T-helper 2 cell treated with Interferon-gamma antibody and Interleukin-4, amounts not matched to agents 100 ng/mL and 5 ng/mL, for 36 hours (primary cell): ENCODE measurements at regions not wholly inside any gene's neighbourhood (a gene's known extent, or its start where the extent isn't known, plus 50 kb on each side); places are given as distances from the start of the nearest gene placed in this dataset.

ENCODE experiments used
- intact Hi-C: fragments of 100-400 bp; cut with micrococcal nuclease; formaldehyde crosslinking; loops from one replicate; pipeline ENCODE4 v1.15.1; 2023

- intact Hi-C loops = no loop called here
Measured at GRCh38 chr1:212525479-212526110, 83.0 kb upstream of the ATF3 start.

DNA sequence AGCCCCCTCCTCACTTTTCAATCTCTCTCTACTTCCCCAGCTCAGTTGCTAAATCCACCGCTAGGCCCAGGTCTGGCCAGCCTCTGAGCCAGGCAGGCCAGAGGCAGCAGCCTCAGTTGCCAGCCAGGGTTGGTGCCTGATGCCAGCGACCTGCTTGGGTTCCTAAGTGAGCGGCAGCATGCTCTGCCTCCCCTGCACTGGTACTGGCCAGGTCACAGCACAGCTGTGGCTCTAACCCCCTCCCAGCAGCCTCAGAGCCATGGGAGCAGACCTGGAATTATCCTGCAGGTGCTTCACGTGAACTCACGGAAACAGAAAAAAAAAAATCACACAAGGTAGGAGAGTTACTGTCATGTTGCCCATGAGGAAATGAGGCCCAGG, 82.5 kb upstream of the ATF3 start:
- intact Hi-C loops = no loop called here

- intact Hi-C loops = no loop called here
Measured at GRCh38 chr1:212528501-212528900, 80.1 kb upstream of the ATF3 start.

GRCh38 chr1:212529211-212529741, 79.3 kb upstream of the ATF3 start:
- intact Hi-C loops = no loop called here

DNA sequence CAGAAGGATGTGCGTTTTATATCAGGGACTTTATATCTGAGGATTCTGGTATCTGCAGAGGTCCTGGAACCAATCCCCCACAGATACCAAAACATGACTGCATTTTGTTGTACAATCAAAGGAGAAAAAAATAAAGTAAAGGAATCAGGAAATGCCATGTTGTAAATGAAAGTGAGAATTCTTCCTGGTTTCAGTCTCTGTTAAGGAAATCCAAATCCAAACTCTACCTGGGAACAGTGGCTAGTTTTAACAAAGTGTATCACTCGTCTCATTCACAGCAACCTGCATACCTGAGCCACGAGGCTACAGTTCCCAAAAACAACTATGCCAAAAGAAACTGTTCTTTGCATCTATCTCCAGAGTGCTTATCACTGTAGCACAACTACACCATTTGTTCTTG, 77.3 kb upstream of the ATF3 start:
- intact Hi-C loops = no loop called here

- intact Hi-C loops = no loop called here
Measured at GRCh38 chr1:212531796-212532195, 76.8 kb upstream of the ATF3 start.

DNA sequence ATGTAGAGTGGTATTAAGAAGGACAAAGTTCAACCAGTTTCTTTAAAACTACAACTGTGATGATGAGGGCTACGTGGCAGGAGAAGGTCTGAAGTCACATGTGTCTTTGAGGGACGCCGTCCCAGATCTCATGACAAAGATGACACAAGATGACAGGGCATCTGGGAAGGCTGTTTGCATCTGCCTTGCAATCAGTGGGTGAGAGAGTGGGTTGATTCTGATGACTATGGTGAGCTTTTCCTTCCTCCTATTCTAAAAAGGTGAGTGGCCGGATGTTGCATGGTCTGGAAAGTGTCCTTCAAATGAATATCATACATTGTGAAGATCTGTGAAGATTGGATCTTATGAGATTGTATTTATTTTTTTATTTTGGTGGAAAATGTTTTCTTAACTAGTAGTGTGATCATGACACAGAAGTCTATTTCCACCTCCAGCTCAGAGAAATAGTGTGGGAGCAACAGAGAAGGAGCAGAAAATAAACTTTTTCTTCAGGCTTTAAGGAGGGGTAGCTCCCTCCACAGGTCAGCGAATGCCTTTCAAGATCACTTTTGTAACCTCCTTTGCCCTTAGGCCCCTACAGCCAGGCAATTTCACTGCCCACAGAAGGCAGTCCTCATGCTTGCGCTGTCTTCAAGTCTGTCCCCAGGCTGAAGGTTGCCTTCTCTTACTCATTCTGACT, 76.0 kb upstream of the ATF3 start:
- intact Hi-C loops = no loop called here

GRCh38 chr1:212533148-212533517, 75.4 kb upstream of the ATF3 start:
- intact Hi-C loops = no loop called here

DNA sequence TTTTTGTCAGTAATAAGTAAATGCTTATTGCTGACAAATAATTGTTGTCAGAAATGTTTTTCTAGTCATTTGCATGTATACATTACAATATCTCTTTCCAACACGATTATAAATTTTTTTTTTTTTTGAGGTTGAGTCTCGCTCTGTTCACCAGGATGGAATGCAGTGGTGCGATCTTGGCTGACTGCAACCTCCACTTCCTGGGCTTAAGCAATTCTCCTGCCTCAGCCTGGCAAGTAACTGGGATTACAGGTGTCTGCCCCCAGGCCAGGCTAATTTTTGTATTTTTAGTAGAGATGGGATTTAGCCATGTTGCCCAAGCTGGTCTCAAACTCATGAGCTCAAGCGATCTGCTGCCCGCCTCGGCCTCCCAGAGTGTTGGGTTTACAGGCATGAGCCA, 72.0 kb upstream of the ATF3 start:
- intact Hi-C loops = no loop called here

- intact Hi-C loops = no loop called here
Measured at GRCh38 chr1:212537610-212538009, 71.0 kb upstream of the ATF3 start.

GRCh38 chr1:212539737-212540430, 68.7 kb upstream of the ATF3 start:
- intact Hi-C loops = no loop called here

DNA sequence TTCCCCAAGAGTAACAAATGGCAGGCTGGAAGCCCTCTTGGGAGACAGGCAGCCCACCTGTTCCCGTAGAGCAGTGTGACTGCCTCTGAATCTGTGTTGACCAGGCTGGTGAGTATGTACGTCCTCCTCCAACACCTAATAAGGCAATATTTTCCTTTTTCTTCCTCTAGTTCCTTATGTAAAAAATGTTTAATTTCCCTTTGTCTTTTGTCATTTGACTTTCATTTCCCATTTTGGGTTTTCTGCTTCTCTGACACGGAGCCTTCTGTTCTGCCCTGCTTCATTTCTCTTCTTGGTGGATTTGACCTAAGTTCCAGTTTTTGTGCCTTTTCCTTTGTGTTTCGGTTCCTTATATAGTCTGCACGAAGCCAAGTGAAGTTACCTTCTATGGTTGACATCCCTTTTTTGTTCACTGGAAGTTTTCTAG, 65.8 kb upstream of the ATF3 start:
- intact Hi-C loops = no loop called here

- intact Hi-C loops = no loop called here
Measured at GRCh38 chr1:212544110-212544509, 64.5 kb upstream of the ATF3 start.

- intact Hi-C loops = no loop called here
Measured at GRCh38 chr1:212545941-212546635, 62.5 kb upstream of the ATF3 start.

- intact Hi-C loops = no loop called here
Measured at GRCh38 chr1:212549503-212550017, 59.0 kb upstream of the ATF3 start.

- intact Hi-C loops = no loop called here
Measured at GRCh38 chr1:212551929-212552328, 56.6 kb upstream of the ATF3 start.

- intact Hi-C loops = no loop called here
Measured at GRCh38 chr1:212553676-212554075, 54.9 kb upstream of the ATF3 start.

DNA sequence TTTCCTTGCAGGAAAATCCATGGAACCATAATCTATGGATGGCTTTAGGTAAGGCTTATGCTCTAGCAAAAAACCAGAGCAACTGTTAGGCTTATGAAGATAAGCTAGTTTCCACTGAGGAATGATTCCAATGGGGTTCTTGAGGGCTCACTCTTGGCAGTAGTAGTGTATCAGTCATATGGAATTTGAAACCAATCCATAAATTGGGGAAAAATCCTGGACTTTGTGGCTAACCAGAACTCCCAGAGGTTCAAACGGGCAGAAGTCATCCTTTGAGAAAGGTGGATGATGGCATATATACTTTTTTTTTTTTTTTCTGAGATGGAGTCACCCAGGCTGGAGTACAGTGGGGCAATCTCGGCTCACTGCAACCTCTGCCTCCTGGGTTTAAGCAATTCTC, 54.2 kb upstream of the ATF3 start:
- intact Hi-C loops = no loop called here

- intact Hi-C loops = loop anchor here (5.0 kb wide), 1 partner anchor 123 kb away; the partner anchor contains the start of gene NENF
Measured at GRCh38 chr1:212555426-212555825, 53.1 kb upstream of the ATF3 start.

DNA sequence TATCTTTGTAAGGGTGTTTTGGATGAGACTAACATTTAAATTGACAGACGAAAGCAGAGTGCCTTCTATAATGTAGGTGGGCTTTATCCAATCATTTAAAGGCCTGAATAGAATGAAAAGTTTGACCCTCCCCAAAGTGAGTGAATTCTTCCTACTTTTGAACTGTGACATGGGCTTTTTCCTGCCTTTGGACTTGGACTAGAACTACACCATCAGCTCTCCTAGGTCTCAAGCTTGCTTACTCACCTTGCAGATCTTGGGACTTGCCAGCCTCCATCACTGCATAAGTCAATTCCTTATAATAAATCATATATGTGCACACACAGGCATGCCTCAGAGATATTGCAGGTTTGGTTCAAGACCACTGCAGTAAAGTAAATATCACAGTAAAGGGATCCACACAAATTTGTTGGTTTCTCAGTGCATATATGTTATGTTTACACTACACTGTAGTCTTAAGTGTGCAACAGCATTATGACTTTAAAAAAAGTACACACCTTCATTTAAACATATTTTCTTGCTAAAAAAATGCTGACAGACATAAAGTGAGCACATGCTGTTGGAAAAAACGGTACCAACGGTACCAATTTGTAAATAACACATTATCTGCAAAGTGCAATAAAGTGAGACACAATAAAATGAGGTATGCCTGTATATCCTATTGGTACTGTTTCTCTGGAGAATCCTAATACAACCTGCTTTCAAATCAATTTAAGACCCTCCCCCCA, 51.6 kb upstream of the ATF3 start:
- intact Hi-C loops = loop anchor here (5.0 kb wide), 1 partner anchor 125 kb away; the partner anchor contains the start of gene NENF
